ENCODE measurements at regions not wholly inside any gene's neighbourhood (a gene's known extent, or its start where the extent isn't known, plus 50 kb on each side); places are given as distances from the start of the nearest gene placed in this dataset.

GRCh38 chr17:53118948-53119347 is 703.8 kb upstream of the KIF2B start:
- no peak overlapping the region for H3K4me3 ChIP-seq (ENCODE audit: extremely low read depth, insufficient read depth, low read length, poor library complexity, severe bottlenecking)
- no peak overlapping the region for H3K27ac ChIP-seq (ENCODE audit: low read depth, low read length, severe bottlenecking)
- H3K4me1 ChIP-seq (ENCODE audit: control insufficient read depth, insufficient read depth, low read length, poor library complexity, severe bottlenecking), result no peaks in the 10 kb centered on the region
- H3K9me3 ChIP-seq (ENCODE audit: control insufficient read depth, low read length), result peaks cover 12% of the 10 kb centered on the region
- no peaks in the 10 kb centered on the region for H3K36me3 ChIP-seq (ENCODE audit: control insufficient read depth, insufficient read depth, low read length)
- 71% methylated on average over 1 of the region's 2 CpGs; no CpG with 5 or more reads in 1 of the 2 experiments for WGBS, 2 experiments (ENCODE audit: insufficient coverage in 2 of 2)

DNA sequence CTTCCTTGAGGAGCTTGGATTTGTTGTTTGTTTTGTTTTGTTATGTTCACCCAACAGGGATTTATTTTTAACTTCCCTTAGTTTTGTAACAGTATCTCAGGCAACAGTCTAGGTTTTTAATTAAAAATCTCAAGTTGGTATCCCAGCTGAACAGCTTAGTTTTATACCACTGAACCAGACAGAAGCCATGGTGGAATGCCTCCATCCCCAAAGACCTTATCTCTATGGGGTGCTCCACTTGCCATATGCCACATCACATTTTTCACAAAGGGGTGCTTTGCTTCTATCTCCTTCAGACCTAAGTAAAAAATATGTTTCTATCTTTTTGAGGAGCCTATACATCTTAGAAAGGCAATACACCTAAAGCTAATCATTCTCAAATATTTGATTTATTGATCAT is 715.8 kb upstream of the KIF2B start:
- Histone ChIP-seq H3K9me3 (ENCODE audit: control insufficient read depth, low read length) (no peaks in the 10 kb centered on the region), H3K4me1 (ENCODE audit: control insufficient read depth, insufficient read depth, low read length, poor library complexity, severe bottlenecking) (no peaks in the 10 kb centered on the region), H3K27ac (ENCODE audit: low read depth, low read length, severe bottlenecking) (no peak overlapping the region), H3K4me3 (ENCODE audit: extremely low read depth, insufficient read depth, low read length, poor library complexity, severe bottlenecking) (no peak overlapping the region), H3K36me3 (ENCODE audit: control insufficient read depth, insufficient read depth, low read length) (no peaks in the 10 kb centered on the region)

GRCh38 chr17:53101706-53102105 is 721.0 kb upstream of the KIF2B start:
- no peaks in the 10 kb centered on the region for H3K9me3 ChIP-seq (ENCODE audit: control insufficient read depth, low read length)
- no peaks in the 10 kb centered on the region for H3K36me3 ChIP-seq (ENCODE audit: control insufficient read depth, insufficient read depth, low read length)
- H3K4me3 ChIP-seq (ENCODE audit: extremely low read depth, insufficient read depth, low read length, poor library complexity, severe bottlenecking), result no peak overlapping the region
- H3K4me1 ChIP-seq (ENCODE audit: control insufficient read depth, insufficient read depth, low read length, poor library complexity, severe bottlenecking), result no peaks in the 10 kb centered on the region
- H3K27ac ChIP-seq (ENCODE audit: low read depth, low read length, severe bottlenecking), result no peak overlapping the region
- WGBS, 2 experiments (ENCODE audit: insufficient coverage in 2 of 2), result 94% methylated on average over 2 of the region's 2 CpGs

- Histone ChIP-seq H3K4me3 (ENCODE audit: extremely low read depth, insufficient read depth, low read length, poor library complexity, severe bottlenecking) (no peak overlapping the region), H3K9me3 (ENCODE audit: control insufficient read depth, low read length) (no peaks in the 10 kb centered on the region), H3K4me1 (ENCODE audit: control insufficient read depth, insufficient read depth, low read length, poor library complexity, severe bottlenecking) (no peaks in the 10 kb centered on the region), H3K27ac (ENCODE audit: low read depth, low read length, severe bottlenecking) (no peak overlapping the region), H3K36me3 (ENCODE audit: control insufficient read depth, insufficient read depth, low read length) (no peaks in the 10 kb centered on the region)
- WGBS, 2 experiments (ENCODE audit: insufficient coverage in 2 of 2), result 100% methylated on average over 1 of the region's 3 CpGs; no CpG with 5 or more reads in 1 of the 2 experiments
These were observed 722.6 kb upstream of the KIF2B start for GRCh38 chr17:53100126-53100525.

GRCh38 chr17:53093391-53093790 is 729.3 kb upstream of the KIF2B start:
- no peak overlapping the region for H3K4me3 ChIP-seq (ENCODE audit: extremely low read depth, insufficient read depth, low read length, poor library complexity, severe bottlenecking)
- no peaks in the 10 kb centered on the region for H3K36me3 ChIP-seq (ENCODE audit: control insufficient read depth, insufficient read depth, low read length)
- WGBS, 2 experiments (ENCODE audit: insufficient coverage in 2 of 2), result no CpG with 5 or more reads among the region's 1 CpG
- no peak overlapping the region for H3K27ac ChIP-seq (ENCODE audit: low read depth, low read length, severe bottlenecking)
- H3K4me1 ChIP-seq (ENCODE audit: control insufficient read depth, insufficient read depth, low read length, poor library complexity, severe bottlenecking), result no peaks in the 10 kb centered on the region
- no peaks in the 10 kb centered on the region for H3K9me3 ChIP-seq (ENCODE audit: control insufficient read depth, low read length)

- no peak overlapping the region for H3K4me3 ChIP-seq (ENCODE audit: extremely low read depth, insufficient read depth, low read length, poor library complexity, severe bottlenecking)
- H3K36me3 ChIP-seq (ENCODE audit: control insufficient read depth, insufficient read depth, low read length), result no peaks in the 10 kb centered on the region
- no peaks in the 10 kb centered on the region for H3K9me3 ChIP-seq (ENCODE audit: control insufficient read depth, low read length)
- no peaks in the 10 kb centered on the region for H3K4me1 ChIP-seq (ENCODE audit: control insufficient read depth, insufficient read depth, low read length, poor library complexity, severe bottlenecking)
- no peak overlapping the region for H3K27ac ChIP-seq (ENCODE audit: low read depth, low read length, severe bottlenecking)
- no CpG with 5 or more reads among the region's 2 CpGs for WGBS, 2 experiments (ENCODE audit: insufficient coverage in 2 of 2)
These were observed 730.7 kb upstream of the KIF2B start for GRCh38 chr17:53092072-53092471.

GRCh38 chr17:53090770-53091169 is 732.0 kb upstream of the KIF2B start:
- H3K4me3 ChIP-seq (ENCODE audit: extremely low read depth, insufficient read depth, low read length, poor library complexity, severe bottlenecking), result no peak overlapping the region
- H3K4me1 ChIP-seq (ENCODE audit: control insufficient read depth, insufficient read depth, low read length, poor library complexity, severe bottlenecking), result no peaks in the 10 kb centered on the region
- no peak overlapping the region for H3K27ac ChIP-seq (ENCODE audit: low read depth, low read length, severe bottlenecking)
- no peaks in the 10 kb centered on the region for H3K36me3 ChIP-seq (ENCODE audit: control insufficient read depth, insufficient read depth, low read length)
- no CpG with 5 or more reads among the region's 1 CpG for WGBS, 2 experiments (ENCODE audit: insufficient coverage in 2 of 2)
- no peaks in the 10 kb centered on the region for H3K9me3 ChIP-seq (ENCODE audit: control insufficient read depth, low read length)

- H3K4me3 ChIP-seq (ENCODE audit: extremely low read depth, insufficient read depth, low read length, poor library complexity, severe bottlenecking), result no peak overlapping the region
- H3K27ac ChIP-seq (ENCODE audit: low read depth, low read length, severe bottlenecking), result no peak overlapping the region
- no peaks in the 10 kb centered on the region for H3K9me3 ChIP-seq (ENCODE audit: control insufficient read depth, low read length)
- no peaks in the 10 kb centered on the region for H3K36me3 ChIP-seq (ENCODE audit: control insufficient read depth, insufficient read depth, low read length)
- H3K4me1 ChIP-seq (ENCODE audit: control insufficient read depth, insufficient read depth, low read length, poor library complexity, severe bottlenecking), result no peaks in the 10 kb centered on the region
- WGBS, 2 experiments (ENCODE audit: insufficient coverage in 2 of 2), result 91 to 96% methylated on average over 4 to 6 of the region's 6 CpGs
These were observed 734.2 kb upstream of the KIF2B start for GRCh38 chr17:53088481-53088880.

DNA sequence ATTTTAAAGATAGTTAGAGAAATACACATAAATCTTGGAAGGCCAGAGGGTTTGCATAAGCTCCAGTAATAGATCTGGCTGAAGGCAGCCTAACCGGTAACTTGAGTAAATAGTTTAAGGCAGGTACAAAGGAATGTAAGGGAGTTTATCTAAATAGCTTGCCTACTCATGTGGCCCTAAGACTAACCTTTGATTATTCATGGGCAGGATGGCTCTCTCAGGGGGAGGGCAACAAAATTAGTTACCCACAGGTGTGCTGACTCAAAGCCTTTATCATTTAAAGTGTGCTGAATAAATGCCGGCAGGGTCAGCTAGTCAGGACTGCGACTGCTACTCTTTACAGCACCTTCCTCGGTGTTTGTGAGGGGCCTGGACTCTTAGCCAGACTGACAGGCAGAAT is 761.3 kb upstream of the KIF2B start:
- H3K36me3 ChIP-seq (ENCODE audit: control insufficient read depth, insufficient read depth, low read length), result no peaks in the 10 kb centered on the region
- H3K4me3 ChIP-seq (ENCODE audit: extremely low read depth, insufficient read depth, low read length, poor library complexity, severe bottlenecking), result no peak overlapping the region
- no peaks in the 10 kb centered on the region for H3K9me3 ChIP-seq (ENCODE audit: control insufficient read depth, low read length)
- H3K27ac ChIP-seq (ENCODE audit: low read depth, low read length, severe bottlenecking), result no peak overlapping the region
- 34 to 48% methylated on average over 3 to 4 of the region's 4 CpGs for WGBS, 2 experiments (ENCODE audit: insufficient coverage in 2 of 2)
- no peaks in the 10 kb centered on the region for H3K4me1 ChIP-seq (ENCODE audit: control insufficient read depth, insufficient read depth, low read length, poor library complexity, severe bottlenecking)

DNA sequence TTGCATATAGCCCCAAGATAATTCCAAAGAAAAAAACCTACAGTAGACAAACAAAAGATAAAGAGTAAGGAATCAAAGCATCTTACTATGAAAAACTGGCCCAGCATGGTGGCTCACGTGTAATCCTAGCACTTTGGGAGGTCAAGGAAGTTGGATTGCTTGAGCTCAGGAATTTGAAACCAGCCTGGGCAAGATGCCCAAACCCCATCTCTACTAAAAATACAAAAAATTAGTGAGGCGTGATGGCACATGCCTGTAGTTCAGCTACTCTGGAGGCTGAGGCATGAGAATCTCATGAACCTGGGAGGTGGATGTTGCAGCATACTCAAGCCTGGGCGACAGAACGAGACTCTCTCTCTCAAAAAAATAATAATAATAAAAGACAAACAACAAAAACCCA is 764.7 kb upstream of the KIF2B start:
- Histone ChIP-seq H3K9me3 (ENCODE audit: control insufficient read depth, low read length) (no peaks in the 10 kb centered on the region), H3K4me3 (ENCODE audit: extremely low read depth, insufficient read depth, low read length, poor library complexity, severe bottlenecking) (no peak overlapping the region), H3K4me1 (ENCODE audit: control insufficient read depth, insufficient read depth, low read length, poor library complexity, severe bottlenecking) (no peaks in the 10 kb centered on the region), H3K27ac (ENCODE audit: low read depth, low read length, severe bottlenecking) (no peak overlapping the region), H3K36me3 (ENCODE audit: control insufficient read depth, insufficient read depth, low read length) (no peaks in the 10 kb centered on the region)
- 86% methylated on average over 1 of the region's 4 CpGs; no CpG with 5 or more reads in 1 of the 2 experiments for WGBS, 2 experiments (ENCODE audit: insufficient coverage in 2 of 2)

GRCh38 chr17:53046781-53047180 is 775.9 kb upstream of the KIF2B start:
- H3K9me3 ChIP-seq (ENCODE audit: control insufficient read depth, low read length), result no peaks in the 10 kb centered on the region
- WGBS, 2 experiments (ENCODE audit: insufficient coverage in 2 of 2), result 73 to 92% methylated on average over 1 to 2 of the region's 2 CpGs
- H3K4me3 ChIP-seq (ENCODE audit: extremely low read depth, insufficient read depth, low read length, poor library complexity, severe bottlenecking), result no peak overlapping the region
- no peak overlapping the region for H3K27ac ChIP-seq (ENCODE audit: low read depth, low read length, severe bottlenecking)
- H3K4me1 ChIP-seq (ENCODE audit: control insufficient read depth, insufficient read depth, low read length, poor library complexity, severe bottlenecking), result no peaks in the 10 kb centered on the region
- H3K36me3 ChIP-seq (ENCODE audit: control insufficient read depth, insufficient read depth, low read length), result no peaks in the 10 kb centered on the region

GRCh38 chr17:53039981-53040380 is 782.7 kb upstream of the KIF2B start:
- no peak overlapping the region for H3K4me3 ChIP-seq (ENCODE audit: extremely low read depth, insufficient read depth, low read length, poor library complexity, severe bottlenecking)
- no peaks in the 10 kb centered on the region for H3K4me1 ChIP-seq (ENCODE audit: control insufficient read depth, insufficient read depth, low read length, poor library complexity, severe bottlenecking)
- no peaks in the 10 kb centered on the region for H3K36me3 ChIP-seq (ENCODE audit: control insufficient read depth, insufficient read depth, low read length)
- H3K9me3 ChIP-seq (ENCODE audit: control insufficient read depth, low read length), result no peaks in the 10 kb centered on the region
- no peak overlapping the region for H3K27ac ChIP-seq (ENCODE audit: low read depth, low read length, severe bottlenecking)
